GM12891 (cell line): ENCODE measurements at regions not wholly inside any gene's neighbourhood (a gene's known extent, or its start where the extent isn't known, plus 50 kb on each side); places are given as distances from the start of the nearest gene placed in this dataset.

Source experiments
- PAX5 ChIP-seq: IDR thresholded peaks from 2 replicates; pipeline ENCODE4 v1.6.1; 2011; ENCODE audit warnings: low read length, moderate library complexity, mild to moderate bottlenecking; ENCODE audit not compliant: insufficient read depth, severe bottlenecking
- POLR2A ChIP-seq: IDR thresholded peaks from 2 replicates; pipeline ENCODE4 v1.6.1; 2011; ENCODE audit warnings: low read depth, low read length, control low read depth
- POLR2AphosphoS5 ChIP-seq: IDR thresholded peaks from 2 replicates; pipeline ENCODE4 v1.6.1; 2011; ENCODE audit warnings: low read depth, low read length, control low read depth
- POU2F2 ChIP-seq: IDR thresholded peaks from 2 replicates; pipeline ENCODE4 v1.6.1; 2011; ENCODE audit warnings: low read depth, mild to moderate bottlenecking, control low read depth, low read length, moderate library complexity
- SPI1 ChIP-seq: IDR thresholded peaks from 2 replicates; pipeline ENCODE4 v1.6.1; 2011; ENCODE audit warnings: low read depth, low read length, control low read depth
- TAF1 ChIP-seq: IDR thresholded peaks from 2 replicates; pipeline ENCODE4 v1.6.1; 2011; ENCODE audit warnings: low read depth, low read length, control low read depth

DNA sequence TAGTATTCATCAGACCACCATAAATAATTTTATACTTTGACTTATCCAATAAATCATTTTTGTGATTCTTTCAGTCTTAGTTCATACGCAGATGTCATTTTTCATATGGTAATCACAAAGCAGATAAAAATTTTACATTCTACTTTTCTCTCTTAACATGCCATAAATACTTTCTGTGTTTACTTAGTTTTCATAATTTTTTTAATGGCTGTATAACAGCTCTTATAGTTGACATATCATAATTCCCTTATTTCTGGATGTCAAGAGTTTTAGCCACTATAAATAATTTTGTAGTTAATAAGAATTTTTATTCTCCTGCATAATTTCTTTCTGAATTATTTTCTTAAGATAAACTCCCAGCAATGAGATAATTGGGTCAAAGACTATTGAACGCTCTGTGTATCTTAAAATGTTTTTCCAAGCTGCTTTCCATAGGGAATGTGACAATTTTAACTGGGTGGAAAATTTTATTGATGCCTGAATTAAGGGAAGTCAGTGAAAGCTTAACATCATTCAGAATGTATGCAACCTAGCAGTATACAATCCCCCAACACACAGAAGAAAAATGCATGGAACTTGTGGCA, 702.7 kb downstream of the EPM2A start:
- no peak for TF ChIP-seq POLR2A
- TF ChIP-seq TAF1: no peak
- TF ChIP-seq PAX5: no peak
- no peak for TF ChIP-seq POLR2AphosphoS5
- no peak for TF ChIP-seq SPI1
- TF ChIP-seq POU2F2: no peak
